Subcutaneous abdominal adipose tissue (tissue), 5 donors: ENCODE measurements at regions not wholly inside any gene's neighbourhood (a gene's known extent, or its start where the extent isn't known, plus 50 kb on each side); places are given as distances from the start of the nearest gene placed in this dataset.
"Not testable (repeated sequence)": the region's sequence is repeated elsewhere in the genome, so short reads cannot be mapped to it uniquely, and the experiment has no call there.

Source experiments
- H3K27ac ChIP-seq: one replicate; pipeline ENCODE4 v1.7.0; 2013; ENCODE audit warnings: low read depth, mild to moderate bottlenecking, inconsistent platforms, low read length, moderate library complexity
- H3K27me3 ChIP-seq, 5 donors: one replicate each; pipeline ENCODE4 v1.7.0; 2013; ENCODE audit warnings: low read length in 5 of 5, inconsistent platforms in 1 of 5; ENCODE audit not compliant: control insufficient read depth in 5 of 5, insufficient read depth in 4 of 5
- H3K36me3 ChIP-seq, 5 donors: one replicate each; pipeline ENCODE4 v1.7.0; 2013; ENCODE audit warnings: low read length in 5 of 5; ENCODE audit not compliant: control insufficient read depth in 5 of 5, insufficient read depth in 5 of 5
- H3K4me1 ChIP-seq, 5 donors: one replicate each; pipeline ENCODE4 v1.7.0; 2013; ENCODE audit warnings: low read length in 5 of 5, mild to moderate bottlenecking in 3 of 5, moderate library complexity in 1 of 5; ENCODE audit not compliant: control insufficient read depth in 5 of 5, insufficient read depth in 5 of 5
- H3K4me3 ChIP-seq, 5 donors: one replicate each; pipeline ENCODE4 v1.7.0; 2013; ENCODE audit warnings: low read length in 5 of 5, low read depth in 1 of 5
- H3K9ac ChIP-seq, 5 donors: one replicate each; pipeline ENCODE4 v1.7.0; 2013; ENCODE audit warnings: low read length in 5 of 5, mild to moderate bottlenecking in 4 of 5, moderate library complexity in 3 of 5
- H3K9me3 ChIP-seq, 5 donors: one replicate each; pipeline ENCODE4 v1.7.0; 2013; ENCODE audit warnings: low read length in 5 of 5; ENCODE audit not compliant: control insufficient read depth in 5 of 5
- donor health status: healthy.
- donor health status: healthy.
- donor health status: healthy.
- donor health status: healthy.
- donor health status: healthy.

DNA sequence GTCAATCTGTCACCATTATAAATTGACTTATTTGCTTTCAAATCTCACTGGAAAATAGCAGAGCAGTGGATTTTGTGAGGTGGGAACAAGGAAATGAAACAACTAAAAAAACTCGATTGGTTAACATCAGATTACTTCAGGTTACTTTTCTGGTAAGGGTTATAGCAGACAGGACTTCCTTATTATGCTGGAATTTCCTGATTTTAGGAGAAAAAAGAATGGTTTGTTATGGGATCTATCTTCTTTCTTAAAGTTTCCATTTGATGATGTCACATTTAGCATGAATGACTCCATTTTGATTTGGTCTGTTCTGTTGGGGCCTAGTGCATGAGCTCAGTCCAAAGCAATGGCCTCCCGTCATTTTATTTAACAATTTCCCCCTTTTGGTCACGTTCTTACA, 210.6 kb downstream of the KCNJ2 start:
- Histone ChIP-seq H3K27me3 (no peaks in the 10 kb centered on the region), H3K9me3 (no peaks in the 10 kb centered on the region), H3K9ac (no peak overlapping the region), H3K36me3 (no peaks in the 10 kb centered on the region), H3K27ac (no peak overlapping the region), H3K4me1 (no peaks in the 10 kb centered on the region), H3K4me3 (no peak overlapping the region)

DNA sequence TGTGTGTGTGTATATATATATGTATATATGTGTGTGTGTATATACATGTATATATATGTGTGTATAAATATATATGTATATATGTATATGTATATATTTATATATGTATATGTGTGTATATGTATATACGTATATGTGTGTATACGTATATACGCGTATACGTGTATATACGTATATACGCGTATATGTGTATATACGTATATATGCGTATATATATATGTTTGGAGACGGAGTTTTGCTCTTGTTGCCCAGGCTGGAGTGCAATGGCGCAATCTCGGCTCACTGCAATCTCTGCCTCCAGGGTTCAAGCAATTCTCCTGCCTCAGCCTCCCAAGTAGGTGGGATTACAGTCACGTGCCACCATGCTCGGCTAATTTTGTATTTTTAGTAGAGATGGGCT, 212.6 kb downstream of the KCNJ2 start:
- H3K27ac ChIP-seq, H3K27me3 ChIP-seq, H3K9me3 ChIP-seq, H3K4me3 ChIP-seq, H3K9ac ChIP-seq, H3K36me3 ChIP-seq, H3K4me1 ChIP-seq: not testable (repeated sequence)

DNA sequence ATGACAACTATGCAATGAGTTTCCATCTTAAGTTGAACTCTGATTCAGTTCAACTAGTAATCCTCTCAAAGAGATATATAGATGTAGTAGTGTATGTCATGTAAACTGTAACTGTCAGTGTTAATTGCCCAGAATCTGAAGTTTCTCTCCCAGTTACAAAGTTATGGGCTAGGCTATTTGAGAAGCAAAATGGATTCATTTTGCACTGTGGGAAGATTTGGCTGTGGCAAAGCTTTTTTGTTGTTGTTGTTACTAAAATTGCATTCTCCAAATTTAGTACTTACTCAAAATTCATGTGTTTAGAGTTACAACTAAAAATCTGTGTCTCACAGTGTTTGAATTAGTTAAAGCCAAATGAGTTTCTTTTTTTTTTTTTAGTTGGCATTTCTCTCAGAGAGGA, 219.0 kb downstream of the KCNJ2 start:
- Histone ChIP-seq H3K36me3 (no peaks in the 10 kb centered on the region), H3K27me3 (no peaks in the 10 kb centered on the region), H3K4me3 (no peak overlapping the region), H3K9me3 (no peaks in the 10 kb centered on the region), H3K9ac (no peak overlapping the region), H3K27ac (no peak overlapping the region), H3K4me1 (no peaks in the 10 kb centered on the region)

DNA sequence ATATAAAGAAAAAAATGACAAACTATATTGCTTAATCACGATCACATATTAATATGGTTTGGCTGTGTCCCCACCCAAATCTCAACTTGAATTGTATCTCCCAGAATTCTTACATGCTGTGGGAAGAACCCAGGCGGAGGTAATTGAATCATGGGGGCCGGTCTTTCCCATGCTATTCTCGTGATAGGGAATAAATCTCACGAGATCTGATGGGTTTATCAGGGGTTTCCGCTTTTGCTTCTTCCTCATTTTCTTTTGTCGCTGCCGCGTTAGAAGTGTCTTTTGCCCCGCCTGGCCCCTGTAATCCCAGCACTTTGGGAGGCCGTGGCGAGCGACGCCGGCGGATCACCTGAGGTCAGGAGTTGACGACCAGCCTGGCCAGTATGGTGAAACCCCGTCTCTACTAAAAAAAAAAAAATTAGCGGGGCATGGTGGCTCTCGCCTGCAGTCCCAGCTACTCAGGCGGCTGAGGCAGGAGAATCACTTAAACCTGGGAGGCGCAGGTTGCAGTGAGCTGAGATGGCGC, 220.0 kb downstream of the KCNJ2 start:
- H3K27ac ChIP-seq, H3K4me3 ChIP-seq, H3K27me3 ChIP-seq, H3K4me1 ChIP-seq, H3K9me3 ChIP-seq, H3K36me3 ChIP-seq, H3K9ac ChIP-seq: not testable (repeated sequence)

DNA sequence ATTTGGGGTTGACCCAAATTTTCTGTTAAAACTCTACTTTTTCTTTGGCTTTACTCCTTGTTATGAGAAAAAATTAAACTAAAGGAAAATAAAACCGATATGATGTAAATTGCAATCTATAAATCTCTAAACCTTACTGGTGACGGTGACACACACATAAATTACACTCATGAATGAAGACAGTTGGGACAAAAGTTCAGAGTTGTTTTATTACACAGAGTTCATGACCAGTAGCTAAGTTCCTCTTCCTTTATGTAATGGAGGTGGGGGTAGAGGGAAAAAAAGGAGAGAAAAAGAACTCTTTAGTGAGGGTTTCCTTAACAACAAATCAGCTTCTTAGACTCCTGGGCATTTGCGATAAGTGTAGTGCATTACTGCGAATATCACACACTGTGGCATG, 220.7 kb downstream of the KCNJ2 start:
- no peaks in the 10 kb centered on the region for H3K9me3 ChIP-seq
- H3K36me3 ChIP-seq = no peaks in the 10 kb centered on the region
- H3K4me3 ChIP-seq = no peak overlapping the region
- no peak overlapping the region for H3K9ac ChIP-seq
- no peaks in the 10 kb centered on the region for H3K27me3 ChIP-seq
- H3K4me1 ChIP-seq = no peaks in the 10 kb centered on the region
- no peak overlapping the region for H3K27ac ChIP-seq

DNA sequence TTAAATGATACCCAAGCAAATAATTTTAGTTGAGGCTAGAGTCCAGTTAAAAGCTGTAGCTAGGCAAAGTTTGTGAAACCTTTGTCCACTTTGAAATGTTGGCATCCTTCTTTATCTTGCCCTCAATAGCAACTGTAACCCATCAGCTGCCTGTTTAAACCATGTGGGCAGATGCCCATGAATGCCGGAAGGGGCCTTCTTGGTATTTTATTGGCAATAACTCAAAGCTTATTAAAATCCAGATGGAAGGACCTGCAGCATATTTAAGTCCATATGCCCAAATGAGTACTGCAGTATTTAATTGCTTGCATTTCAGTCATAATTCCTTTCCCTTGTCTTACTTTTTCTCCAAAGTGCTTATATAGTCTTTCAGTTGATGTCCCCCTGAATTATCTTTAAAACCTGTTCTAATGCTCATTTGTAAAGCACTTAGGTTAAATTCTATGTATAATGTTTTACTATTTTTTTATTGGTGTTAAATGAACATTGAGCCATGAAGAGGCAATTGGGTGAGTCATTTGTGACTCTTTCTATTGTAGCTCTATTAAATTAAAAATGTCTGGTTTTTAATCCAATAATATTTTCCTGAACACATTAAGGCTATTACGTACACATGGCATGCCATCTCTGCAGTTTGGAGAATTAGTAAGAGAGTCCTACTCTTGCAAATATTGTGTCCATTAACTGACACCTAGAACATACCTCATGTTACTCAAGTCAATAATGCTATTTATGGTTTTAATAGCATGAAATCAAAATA, 225.3 kb downstream of the KCNJ2 start:
- Histone ChIP-seq H3K27ac (no peak overlapping the region), H3K36me3 (no peaks in the 10 kb centered on the region), H3K27me3 (no peaks in the 10 kb centered on the region), H3K4me1 (no peaks in the 10 kb centered on the region), H3K4me3 (no peak overlapping the region), H3K9me3 (no peaks in the 10 kb centered on the region), H3K9ac (no peak overlapping the region)

DNA sequence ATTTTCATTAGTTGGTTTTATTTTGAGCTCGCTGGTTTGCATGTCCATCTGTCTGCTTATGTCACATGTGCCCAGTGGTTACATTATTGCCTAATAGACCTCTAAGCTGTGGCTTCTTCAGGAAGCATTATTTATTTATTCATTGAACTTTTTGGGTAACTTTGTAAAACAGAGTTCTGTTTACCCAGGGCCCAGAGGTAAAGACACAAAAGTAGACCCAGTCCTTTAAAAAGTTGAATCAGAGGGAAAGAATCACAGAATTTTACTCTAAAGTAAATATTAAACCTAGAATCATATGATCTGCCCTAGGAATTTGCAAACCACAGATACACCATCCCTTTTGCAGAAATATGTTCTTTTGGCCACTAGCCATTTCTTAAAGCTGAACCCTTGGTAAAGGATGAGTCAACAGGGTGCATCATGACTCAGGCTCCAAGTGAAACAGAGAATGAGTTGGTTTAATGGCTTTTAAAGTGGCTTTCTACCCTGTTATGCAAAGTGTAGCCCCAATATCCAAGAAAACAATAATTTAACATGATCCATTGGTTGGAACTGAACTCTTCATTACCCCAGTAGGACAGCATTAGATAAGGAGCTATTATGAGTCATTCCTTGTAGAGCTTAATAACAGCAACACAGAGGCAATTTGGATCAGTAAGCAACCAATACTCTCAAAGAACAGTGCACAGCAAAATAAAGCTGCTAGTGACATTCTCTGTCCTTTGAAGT, 236.3 kb downstream of the KCNJ2 start:
- Histone ChIP-seq H3K4me1 (peaks cover 0 to 3% (median 0%) of the 10 kb centered on the region in 5 donors), H3K27ac (no peak overlapping the region), H3K36me3 (no peaks in the 10 kb centered on the region), H3K9ac (no peak overlapping the region), H3K9me3 (no peaks in the 10 kb centered on the region), H3K4me3 (no peak overlapping the region), H3K27me3 (no peaks in the 10 kb centered on the region)

DNA sequence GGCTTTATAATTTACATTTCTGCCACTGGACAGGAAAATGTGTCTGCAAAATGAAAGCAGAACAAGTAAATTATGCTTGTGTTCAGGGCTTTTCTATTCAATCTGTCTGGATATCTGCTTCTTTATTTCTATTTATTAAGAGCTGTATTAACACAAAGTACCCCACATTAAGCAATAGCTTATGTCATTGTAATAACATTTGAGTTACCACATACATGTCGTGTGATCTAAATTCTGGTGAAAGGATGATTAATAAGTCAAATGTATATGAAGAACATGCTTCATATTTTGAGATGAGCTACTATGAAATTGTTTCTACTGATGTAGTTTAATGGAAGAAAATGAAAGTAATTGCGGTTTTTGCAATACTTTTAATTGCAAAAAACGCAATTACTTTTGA, 238.2 kb downstream of the KCNJ2 start:
- H3K4me3 ChIP-seq = no peak overlapping the region
- H3K27me3 ChIP-seq = no peaks in the 10 kb centered on the region
- peaks cover 0 to 3% (median 0%) of the 10 kb centered on the region in 5 donors for H3K4me1 ChIP-seq
- H3K27ac ChIP-seq = no peak overlapping the region
- H3K9me3 ChIP-seq = no peaks in the 10 kb centered on the region
- H3K9ac ChIP-seq = no peak overlapping the region
- H3K36me3 ChIP-seq = no peaks in the 10 kb centered on the region

DNA sequence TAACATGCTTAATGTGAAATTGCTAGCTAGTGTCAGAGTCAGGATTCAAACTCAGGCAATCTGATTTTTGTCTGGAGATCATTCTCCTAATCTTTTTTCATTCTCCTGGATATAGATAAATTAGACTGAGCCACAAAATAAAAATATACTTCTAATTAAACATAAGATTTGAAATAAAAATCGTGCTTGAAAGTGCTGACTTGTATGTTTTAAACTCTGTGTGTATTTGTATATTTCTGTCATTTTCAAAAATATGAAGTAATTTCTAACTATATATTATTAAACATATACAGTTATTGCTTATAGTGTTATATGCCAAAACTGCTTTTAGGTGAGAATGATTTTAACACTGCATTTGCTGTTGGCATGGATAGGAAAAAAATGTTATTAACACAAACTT, 239.4 kb downstream of the KCNJ2 start:
- H3K9ac ChIP-seq = no peak overlapping the region
- H3K9me3 ChIP-seq = no peaks in the 10 kb centered on the region
- no peak overlapping the region for H3K27ac ChIP-seq
- H3K36me3 ChIP-seq = no peaks in the 10 kb centered on the region
- no peak overlapping the region for H3K4me3 ChIP-seq
- H3K27me3 ChIP-seq = no peaks in the 10 kb centered on the region
- H3K4me1 ChIP-seq = peaks cover 0 to 3% (median 0%) of the 10 kb centered on the region in 5 donors

DNA sequence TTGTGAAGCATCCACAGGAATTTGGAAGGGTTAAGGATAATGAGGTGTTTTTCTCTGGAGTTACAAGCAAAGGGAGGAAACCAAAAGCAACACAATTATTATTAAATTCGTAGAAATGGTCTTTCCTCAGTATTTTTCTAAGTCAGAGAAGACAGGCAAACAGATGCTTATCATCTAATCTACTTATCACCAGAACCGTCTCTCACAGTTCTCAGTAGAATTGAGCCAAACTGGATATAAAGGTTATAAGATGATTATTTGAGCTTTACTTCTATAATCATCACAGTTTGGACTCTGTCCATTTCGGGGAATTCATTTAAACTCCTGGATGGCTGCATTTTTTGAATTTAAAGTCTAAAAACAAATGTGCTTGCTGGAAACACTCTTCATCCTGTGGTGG, 245.0 kb downstream of the KCNJ2 start:
- H3K27me3 ChIP-seq = no peaks in the 10 kb centered on the region
- no peaks in the 10 kb centered on the region for H3K4me1 ChIP-seq
- no peak overlapping the region for H3K4me3 ChIP-seq
- no peaks in the 10 kb centered on the region for H3K36me3 ChIP-seq
- no peak overlapping the region for H3K27ac ChIP-seq
- no peak overlapping the region for H3K9ac ChIP-seq
- H3K9me3 ChIP-seq = no peaks in the 10 kb centered on the region
